Right hindlimb (tissue), 1 donor: ENCODE measurements at regions not wholly inside any gene's neighbourhood (a gene's known extent, or its start where the extent isn't known, plus 50 kb on each side); places are given as distances from the start of the nearest gene placed in this dataset.

Source experiments
- DNase-seq: peaks from one replicate; pipeline ENCODE4 v3.0.0-alpha.2; 2018

DNA sequence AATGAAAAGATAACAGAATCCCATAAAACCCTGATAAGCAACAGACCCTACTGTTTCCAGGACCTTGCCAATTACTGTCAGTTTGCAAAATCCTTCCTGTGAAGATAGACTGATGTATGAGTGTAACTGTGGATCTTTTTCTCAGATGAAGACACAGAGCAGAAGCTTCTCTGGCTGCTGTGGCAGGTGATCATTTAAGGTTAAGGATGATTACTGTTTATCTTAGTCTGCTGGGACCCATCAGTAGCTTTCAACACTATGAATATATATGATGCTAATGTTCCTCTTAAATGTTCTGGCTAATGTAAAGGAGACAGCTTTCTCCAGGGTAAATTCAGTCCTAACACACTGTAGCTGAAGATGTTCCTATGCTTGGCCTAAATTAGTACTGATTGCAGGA lies 56.0 kb upstream of the CTTNBP2 start:
- no peak for DNase-seq

DNA sequence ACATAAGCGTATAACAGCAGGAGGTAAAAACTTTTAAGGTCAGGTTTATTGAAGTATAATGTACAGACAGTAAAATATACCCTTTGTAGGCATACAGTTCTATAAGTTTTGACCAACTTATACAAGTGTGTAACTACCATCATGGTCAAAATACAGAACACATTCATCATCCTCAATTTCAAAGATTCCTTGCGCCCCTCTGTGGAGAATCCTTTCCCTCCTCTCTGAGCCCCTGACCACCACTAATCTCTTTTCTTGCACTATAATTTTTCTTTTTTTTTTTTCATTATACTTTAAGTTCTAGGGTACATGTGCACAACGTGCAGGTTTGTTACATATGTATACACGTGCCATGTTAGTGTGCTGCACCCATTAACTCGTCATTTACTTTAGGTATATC lies 58.1 kb upstream of the CTTNBP2 start:
- DNase-seq: no peak

DNA sequence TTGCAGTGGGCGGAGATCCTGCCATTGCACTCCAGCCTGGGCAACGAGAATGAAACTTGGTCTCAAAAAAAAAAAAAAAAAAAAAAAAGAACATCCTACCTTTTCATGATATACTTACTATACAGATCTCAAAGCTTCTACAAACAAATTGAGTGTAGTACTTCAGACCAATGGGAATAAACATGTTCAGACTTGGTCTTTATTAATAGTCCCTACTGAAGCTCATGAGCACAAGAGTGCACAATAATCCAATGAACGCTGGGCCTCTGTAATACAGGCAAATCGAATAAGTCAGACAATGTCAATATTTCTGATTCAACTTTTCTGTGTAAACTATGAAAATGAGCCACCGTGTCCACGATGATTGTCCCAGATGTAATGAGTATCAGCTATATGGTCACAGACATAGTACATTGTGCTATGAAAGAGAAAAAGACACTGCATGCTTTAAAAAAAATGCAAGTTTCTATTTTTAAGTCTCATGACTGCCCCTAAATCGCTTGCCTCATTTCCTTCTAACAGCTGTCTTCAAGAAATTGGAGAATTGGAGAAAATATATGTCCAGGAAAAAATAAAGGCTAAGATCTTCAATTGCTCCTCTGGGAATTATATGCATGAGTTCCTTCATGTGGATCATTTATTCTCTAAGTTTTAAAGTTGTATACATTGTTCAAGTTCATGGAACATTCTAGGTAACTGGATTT lies 64.0 kb upstream of the CTTNBP2 start:
- DNase-seq: no peak

- DNase-seq: no peak
Observed at GRCh38 chr7:117937753-117938483, 64.7 kb upstream of the CTTNBP2 start.

DNA sequence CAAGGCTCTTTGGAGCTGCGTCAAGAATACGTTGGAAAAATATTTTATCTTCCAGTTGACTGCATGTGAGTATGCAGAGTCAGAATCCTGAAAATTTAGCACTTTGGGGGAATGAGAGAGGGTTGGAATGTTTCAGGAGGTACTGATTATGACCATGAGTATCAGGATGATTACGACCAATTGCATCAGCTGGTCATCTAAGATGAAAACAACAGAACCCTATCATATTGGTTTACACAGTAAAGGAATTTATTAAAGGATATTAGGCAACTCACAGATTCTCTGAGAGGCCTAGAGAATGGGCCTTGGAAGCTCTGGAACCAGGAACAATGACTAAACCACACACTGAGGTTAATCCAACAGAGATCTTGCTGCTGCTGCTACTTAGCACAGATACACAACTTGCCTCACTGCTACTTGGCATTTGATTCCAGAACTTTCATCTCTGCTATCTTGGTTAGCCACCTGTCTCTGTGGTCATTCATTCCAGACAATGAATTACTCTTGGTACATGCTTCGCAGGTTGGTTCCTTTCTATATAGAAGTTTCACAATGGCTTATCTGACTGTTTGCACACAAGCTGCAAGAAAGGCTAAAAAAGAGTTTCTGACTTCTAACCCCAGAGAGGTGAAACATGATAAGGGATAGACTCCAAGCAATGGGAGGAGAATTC lies 68.0 kb upstream of the CTTNBP2 start:
- no peak for DNase-seq

DNA sequence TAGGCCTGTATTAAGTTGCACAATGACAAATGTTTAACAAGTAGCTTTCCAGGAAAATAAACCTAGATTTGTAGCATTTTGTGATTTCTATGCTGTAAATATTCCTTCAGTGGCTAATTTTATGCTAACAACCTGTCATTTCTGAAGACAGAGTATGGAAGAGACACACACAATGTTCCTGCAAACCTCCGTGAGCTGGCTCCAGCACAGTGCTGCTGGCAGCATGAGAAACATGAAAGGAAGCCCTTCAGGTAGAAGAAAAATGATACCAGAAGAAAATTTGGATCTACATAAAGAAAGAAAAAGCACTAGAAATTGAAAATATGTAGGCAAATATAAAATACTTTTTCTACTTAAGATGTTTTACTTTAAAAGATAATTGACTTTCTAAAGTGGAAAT lies 69.5 kb upstream of the CTTNBP2 start:
- DNase-seq: no peak

DNA sequence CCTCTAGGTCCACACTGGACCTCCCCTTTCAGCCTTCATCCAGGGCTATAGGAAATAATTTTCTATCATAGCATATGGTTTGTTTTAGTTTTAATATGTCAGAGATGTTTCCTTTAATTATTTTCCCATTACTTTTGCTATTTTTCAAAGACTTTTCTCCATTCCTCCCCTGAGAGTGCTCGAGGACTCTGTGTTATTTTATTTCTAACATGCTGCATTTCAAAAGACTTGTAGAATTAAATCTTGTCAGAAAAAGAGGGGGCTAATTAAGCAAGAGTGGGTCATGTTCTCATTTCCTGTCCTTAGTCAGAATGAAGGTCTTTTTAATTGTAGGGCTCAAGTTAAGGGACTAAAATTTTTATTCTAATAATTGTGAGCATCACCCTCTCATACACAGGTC lies 71.6 kb upstream of the CTTNBP2 start:
- DNase-seq: no peak

GRCh38 chr7:117946151-117946633 lies 73.0 kb upstream of the CTTNBP2 start:
- DNase-seq: no peak

DNA sequence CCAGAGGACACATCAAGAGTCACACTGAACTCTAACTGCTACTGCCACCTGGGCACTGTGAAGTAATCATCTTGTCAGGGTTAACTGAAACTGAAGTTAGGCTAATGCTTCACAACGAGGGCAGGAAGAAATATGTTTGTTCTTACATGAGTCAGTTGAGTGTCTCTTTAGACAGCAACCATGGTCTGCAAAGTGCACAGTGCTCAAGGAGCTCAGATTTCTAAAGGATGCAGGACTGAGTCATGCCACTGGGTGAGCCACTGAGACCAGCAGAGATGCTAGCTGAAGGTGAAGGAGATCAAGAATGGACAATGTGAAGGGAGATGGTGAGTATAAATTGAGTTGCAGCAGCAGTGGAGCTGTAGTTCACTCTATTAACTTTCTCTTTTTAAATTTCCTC lies 76.0 kb upstream of the CTTNBP2 start:
- DNase-seq: no peak

DNA sequence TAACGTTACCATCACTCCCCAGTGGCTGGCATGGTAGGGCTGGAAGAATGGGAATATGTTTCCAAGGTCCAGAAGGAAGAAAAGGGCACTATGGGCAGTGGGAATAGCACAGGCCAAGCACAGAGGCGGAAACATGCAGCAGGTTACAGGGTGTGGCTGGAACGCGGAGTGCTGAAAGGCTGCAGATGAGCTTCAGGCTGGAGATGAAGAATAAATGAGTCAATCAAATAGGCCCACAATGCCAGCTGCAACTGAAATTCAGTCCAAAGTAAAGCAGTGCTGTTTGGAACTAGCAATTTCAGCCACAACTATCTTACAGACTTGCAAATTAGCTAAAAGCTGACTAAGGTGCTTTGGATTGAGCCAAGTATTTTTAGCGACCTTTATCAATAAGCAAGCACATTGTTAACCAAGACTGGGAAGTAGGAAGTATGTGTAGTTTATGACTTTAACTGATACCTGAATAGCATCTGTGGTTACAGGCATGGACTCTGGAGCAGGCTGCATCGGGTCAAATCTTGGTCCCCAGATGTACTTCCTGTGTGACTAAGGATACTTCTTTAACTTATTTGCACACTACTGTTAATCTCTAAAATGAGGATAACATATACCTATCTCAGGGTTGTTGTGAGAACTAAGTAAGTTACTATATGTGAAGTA lies 77.5 kb upstream of the CTTNBP2 start:
- no peak for DNase-seq

DNA sequence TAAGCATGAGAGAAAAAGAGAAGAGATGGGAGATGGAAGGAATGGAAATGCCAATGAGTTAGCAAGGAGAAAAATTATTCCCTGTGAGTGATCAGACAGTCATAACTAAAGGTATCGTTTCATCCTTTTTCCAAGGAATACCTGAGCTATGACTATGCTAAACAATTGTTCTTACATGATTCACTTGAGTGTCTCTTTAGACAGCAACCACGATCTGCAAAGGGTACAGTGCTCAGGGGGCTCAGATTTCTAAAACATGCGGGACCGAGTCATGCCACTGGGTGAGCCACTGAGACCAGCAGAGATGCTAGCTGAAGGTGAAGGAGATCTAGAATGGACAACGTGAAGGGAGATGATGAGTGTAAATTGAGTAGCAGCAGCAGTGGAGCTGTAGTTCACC lies 78.0 kb upstream of the CTTNBP2 start:
- DNase-seq: no peak

- DNase-seq: no peak
Observed at GRCh38 chr7:117951691-117952280, 78.5 kb upstream of the CTTNBP2 start.

GRCh38 chr7:117955046-117955445 lies 81.8 kb upstream of the CTTNBP2 start:
- DNase-seq: no peak

GRCh38 chr7:117960351-117960750 lies 87.1 kb upstream of the CTTNBP2 start:
- no peak for DNase-seq

DNA sequence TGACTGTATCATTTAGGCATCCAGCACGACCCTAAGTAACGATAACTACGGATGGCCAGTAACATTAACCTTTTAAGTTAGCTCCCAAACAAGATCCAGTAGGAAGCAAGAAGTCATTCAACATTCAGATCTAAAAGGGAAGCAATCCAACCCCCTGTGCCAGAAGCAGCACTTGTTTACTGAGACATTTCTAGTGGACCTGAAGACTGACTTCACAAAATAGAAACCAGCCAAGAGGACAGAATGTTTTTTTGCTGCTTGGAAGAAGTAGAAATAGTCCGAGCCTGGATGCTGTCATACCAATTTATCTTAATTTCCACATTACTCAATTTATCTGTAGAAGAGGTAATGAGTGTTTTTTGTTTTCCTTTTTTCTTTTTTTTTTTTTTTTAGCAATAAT lies 88.0 kb upstream of the CTTNBP2 start:
- DNase-seq: no peak

- DNase-seq: no peak
Observed at GRCh38 chr7:117962366-117962994, 89.2 kb upstream of the CTTNBP2 start.

- DNase-seq: no peak
Observed at GRCh38 chr7:117963264-117964197, 90.3 kb upstream of the CTTNBP2 start.

DNA sequence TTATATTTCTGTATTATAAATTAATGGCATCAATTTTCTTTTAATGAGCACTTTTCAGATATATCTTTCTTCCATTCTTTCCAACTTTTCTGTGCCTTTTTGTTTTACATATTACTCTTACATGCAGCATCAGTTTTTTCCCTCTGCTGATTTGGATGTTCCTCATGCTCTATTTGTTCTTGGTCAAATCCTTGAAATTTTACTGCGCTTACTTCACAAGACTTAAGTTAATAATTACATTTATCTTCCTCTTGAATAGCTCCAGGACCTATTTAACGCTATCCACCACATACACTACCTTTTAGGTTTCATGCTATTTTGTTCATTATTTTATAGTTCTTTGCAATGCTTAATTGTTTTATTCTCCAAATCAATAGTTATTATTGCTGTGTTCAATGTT lies 97.6 kb upstream of the CTTNBP2 start:
- no peak for DNase-seq

DNA sequence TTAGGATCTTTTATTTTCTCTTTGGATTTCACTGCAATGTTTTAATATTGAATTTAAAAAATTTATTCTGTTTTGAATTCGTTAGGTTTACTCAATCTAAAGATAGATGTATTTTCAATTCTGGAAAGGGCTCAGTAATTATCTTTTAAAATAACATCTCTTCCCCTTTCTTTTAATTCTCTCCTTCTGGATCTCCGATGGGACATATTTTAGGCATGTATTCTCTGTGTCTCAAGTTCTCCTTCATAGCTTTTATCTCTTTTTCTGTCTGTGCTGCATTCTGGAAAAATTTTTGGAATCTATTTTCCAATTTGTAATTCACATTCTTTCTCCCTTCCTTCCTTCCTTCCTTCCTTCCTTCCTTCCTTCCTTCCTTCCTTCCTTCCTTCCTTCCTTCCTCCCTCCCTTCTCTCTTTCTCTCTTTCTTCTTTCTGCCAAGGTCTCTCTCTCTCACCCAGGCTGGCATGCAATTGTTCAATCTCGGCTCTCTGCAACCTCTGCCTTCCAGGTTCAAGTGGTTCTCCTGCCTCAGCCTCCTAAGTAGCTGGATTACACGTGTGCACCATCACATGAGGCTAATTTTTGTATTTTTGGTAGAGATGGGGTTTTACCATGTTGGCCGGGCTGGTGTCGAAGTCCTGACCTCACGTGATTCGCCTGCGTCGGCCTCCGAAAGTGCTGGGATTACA lies 98.5 kb upstream of the CTTNBP2 start:
- no peak for DNase-seq

- DNase-seq: no peak
Observed at GRCh38 chr7:117972606-117973005, 99.4 kb upstream of the CTTNBP2 start.

- DNase-seq: no peak
Observed at GRCh38 chr7:117973975-117974374, 100.7 kb upstream of the CTTNBP2 start.
